HL-60 (cell line): ENCODE measurements at regions not wholly inside any gene's neighbourhood (a gene's known extent, or its start where the extent isn't known, plus 50 kb on each side); places are given as distances from the start of the nearest gene placed in this dataset.

Experiments used
- CTCF ChIP-seq: IDR thresholded peaks from one replicate; pipeline ENCODE4 v1.5.1; 2011; ENCODE audit warnings: low read length, control low read depth, inconsistent platforms; ENCODE audit not compliant: insufficient read depth
- GABPA ChIP-seq: IDR thresholded peaks from 2 replicates; pipeline ENCODE4 v1.6.1; 2012; ENCODE audit warnings: low read depth
- POLR2AphosphoS5 ChIP-seq: IDR thresholded peaks from 2 replicates; pipeline ENCODE4 v1.6.1; 2012; ENCODE audit warnings: low read depth
- REST ChIP-seq: IDR thresholded peaks from 2 replicates; pipeline ENCODE4 v1.6.1; 2012; ENCODE audit warnings: low read depth; ENCODE audit not compliant: insufficient replicate concordance

GRCh38 chr15:35994876-35995275 is 448.9 kb upstream of the DPH6 start:
- no peak for TF ChIP-seq CTCF
- TF ChIP-seq POLR2AphosphoS5: no peak
- TF ChIP-seq GABPA: no peak
- no peak for TF ChIP-seq REST
